ENCODE measurements at regions not wholly inside any gene's neighbourhood (a gene's known extent, or its start where the extent isn't known, plus 50 kb on each side); places are given as distances from the start of the nearest gene placed in this dataset.

GRCh38 chr5:51018423-51018822 is 352.0 kb downstream of the PARP8 start:
- TF ChIP-seq ZNF561 (tag by site-specific recombination; IDR thresholded peaks at IDR 0.05; ENCODE audit: borderline replicate concordance) (no peak), CTCF (tag by site-specific recombination; IDR thresholded peaks at IDR 0.05) (no peak)
